SKM-1 treated with dmso at 0.1 percent for 144 hours (cell line): ENCODE measurements at regions not wholly inside any gene's neighbourhood (a gene's known extent, or its start where the extent isn't known, plus 50 kb on each side); places are given as distances from the start of the nearest gene placed in this dataset.
A peak's percentile ranks its signal among the peaks of the same experiment; 100 is the strongest.
"Not testable (repeated sequence)": the region's sequence is repeated elsewhere in the genome, so short reads cannot be mapped to it uniquely, and the experiment has no call there.

ENCODE experiments used
- DNase-seq: peaks from one replicate; lab custom pipeline; 2025; ENCODE audit not compliant: unreplicated experiment; lab: John Stamatoyannopoulos, UW

GRCh38 chr5:75951158-75951557 lies 132.0 kb upstream of the SV2C start:
- no peak for DNase-seq

DNA sequence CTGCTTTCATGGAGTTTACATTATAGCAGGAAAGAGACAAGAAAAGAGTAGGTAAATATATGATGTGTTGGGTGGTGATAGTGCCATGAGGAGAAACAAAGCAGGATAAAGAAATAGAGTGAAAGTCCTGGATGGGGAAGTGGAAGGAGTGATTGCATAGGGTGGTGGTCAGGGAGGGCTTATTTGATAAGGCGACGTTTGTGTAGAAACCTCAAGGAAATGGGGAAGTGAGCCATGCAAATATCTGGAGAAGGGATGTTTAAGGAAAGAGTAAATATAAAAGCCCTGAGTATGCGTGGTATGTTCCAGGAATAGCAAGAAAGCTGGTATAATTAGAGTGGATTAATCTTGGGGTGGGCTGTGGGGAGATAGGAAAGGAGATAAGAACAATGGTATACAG lies 134.7 kb upstream of the SV2C start:
- peak; percentile 63 for DNase-seq

GRCh38 chr5:75940418-75940817 lies 142.8 kb upstream of the SV2C start:
- DNase-seq: no peak

GRCh38 chr5:75935572-75935971 lies 147.6 kb upstream of the SV2C start:
- DNase-seq: no peak

GRCh38 chr5:75933489-75933888 lies 149.7 kb upstream of the SV2C start:
- DNase-seq: no peak

DNA sequence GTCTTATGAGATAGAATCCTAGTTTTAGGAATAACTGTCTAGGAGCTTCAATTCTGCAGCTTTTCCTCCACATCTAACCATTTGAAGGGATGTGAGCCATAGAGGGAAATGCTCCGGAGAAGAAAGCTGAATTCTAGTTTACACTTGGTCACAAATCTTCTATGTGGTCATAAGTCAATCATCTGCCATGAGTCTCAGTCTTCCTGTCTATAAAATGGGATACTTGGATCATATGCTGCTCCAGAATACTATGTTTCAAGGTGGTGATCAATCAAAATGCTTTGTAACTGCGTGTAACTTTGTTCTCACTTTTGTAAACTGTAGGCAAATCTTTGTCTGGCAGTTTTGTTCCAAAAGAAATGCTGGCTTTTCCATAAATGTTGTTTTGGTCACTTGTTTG lies 152.0 kb upstream of the SV2C start:
- DNase-seq: no peak

GRCh38 chr5:75928992-75929391 lies 154.2 kb upstream of the SV2C start:
- DNase-seq: no peak

DNA sequence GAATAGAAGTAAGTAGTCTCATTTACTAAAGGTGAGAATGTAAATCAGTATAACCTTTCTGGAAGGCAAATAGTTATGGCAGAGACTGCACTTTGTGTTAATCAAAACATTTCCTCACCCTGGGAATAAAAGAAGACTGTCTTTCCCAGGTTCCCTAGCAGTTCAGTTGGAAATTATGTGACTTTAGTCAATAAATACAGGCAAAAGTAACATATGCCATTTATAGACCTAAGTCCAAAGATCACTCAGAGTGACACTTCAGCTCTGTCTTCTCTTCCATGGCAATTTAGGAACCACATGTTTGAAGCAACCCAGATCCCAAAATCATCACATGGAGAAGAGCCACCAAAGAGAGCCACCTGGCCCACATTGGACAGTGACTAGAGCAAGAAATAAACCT lies 160.7 kb upstream of the SV2C start:
- DNase-seq: no peak

- DNase-seq: no peak
Measured at GRCh38 chr5:75921011-75921410, 162.2 kb upstream of the SV2C start.

- no peak for DNase-seq
Measured at GRCh38 chr5:75916144-75916543, 167.0 kb upstream of the SV2C start.

GRCh38 chr5:75909223-75909622 lies 174.0 kb upstream of the SV2C start:
- DNase-seq: no peak

DNA sequence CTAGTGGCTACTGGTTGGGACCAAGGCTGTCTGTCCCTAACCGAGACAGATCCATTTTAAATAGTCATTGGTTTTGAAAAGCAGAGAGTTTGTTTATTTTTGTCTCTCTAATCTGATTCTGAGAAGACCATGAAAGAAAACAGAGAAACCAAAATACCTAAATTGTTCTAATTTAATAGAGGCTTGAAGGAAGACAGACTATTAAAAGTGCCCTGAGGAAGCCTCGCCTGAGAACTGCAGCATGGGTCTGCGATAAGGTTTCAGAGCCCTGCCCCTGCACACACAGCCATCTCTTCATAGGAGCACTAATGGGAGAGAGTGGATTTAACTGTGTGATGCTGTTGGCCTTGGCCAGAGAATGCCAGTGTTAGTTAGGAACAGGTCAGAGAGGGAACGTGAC lies 175.5 kb upstream of the SV2C start:
- DNase-seq: no peak

- DNase-seq: no peak
Measured at GRCh38 chr5:75894482-75894881, 177.2 kb upstream of the POC5 start.

DNA sequence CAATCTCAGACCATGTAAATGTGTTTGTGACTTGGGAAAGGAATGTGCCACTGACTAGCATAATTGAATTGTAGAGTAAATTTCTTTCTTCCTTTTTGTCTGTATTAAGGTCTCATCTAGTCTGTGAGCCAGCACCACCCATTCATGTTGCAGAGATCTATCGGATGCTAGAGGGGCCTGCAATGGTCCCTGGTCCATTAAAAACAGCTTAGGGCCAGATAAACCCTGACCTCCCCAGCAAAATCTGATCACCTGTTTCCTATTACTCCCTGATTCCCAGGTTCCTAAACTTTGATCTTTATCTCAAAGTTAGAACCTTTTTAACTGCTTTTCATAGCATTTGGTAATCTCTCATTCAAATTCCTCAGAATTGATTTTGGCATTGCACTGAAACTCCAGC lies 174.5 kb upstream of the POC5 start:
- no peak for DNase-seq

- no peak for DNase-seq
Measured at GRCh38 chr5:75891020-75891419, 173.8 kb upstream of the POC5 start.

GRCh38 chr5:75890546-75890945 lies 173.3 kb upstream of the POC5 start:
- no peak for DNase-seq

- DNase-seq: no peak
Measured at GRCh38 chr5:75886706-75887105, 169.5 kb upstream of the POC5 start.

DNA sequence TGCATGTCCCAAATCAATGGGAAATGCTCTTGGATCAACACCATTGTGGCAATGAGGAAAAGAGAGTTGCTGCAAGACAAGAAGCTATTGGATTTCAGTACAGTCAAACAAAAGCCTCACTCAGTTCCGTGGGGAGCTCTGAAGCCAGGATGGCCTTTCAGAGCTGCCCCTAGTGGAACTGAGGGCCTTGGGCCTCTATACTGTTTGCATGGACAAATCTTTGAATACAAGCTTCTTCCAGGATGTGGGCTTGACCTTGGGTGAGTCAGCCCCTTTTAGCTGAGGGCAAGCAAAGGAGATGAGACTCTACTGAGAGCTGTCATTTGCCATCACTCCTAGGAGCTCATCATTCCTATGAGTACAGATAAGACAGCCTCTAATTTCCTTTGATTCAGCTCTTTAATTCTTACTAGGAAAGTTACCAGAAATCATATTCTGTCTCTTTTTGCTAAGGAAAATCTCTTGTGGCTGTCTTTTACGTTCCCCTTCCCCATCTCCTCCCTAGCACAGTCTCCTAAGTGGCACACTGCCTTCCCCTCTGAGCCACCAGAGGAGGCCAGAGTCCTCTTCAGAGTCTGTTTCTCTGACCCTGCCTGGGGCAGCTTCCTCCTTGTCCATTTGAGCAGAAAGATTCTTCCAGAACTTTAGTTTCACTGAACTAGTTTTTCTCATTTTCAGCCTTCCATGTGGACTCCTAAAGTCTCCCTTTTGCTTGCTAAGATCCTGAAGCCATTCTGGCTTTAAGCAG lies 168.8 kb upstream of the POC5 start:
- DNase-seq: peak; percentile 15

DNA sequence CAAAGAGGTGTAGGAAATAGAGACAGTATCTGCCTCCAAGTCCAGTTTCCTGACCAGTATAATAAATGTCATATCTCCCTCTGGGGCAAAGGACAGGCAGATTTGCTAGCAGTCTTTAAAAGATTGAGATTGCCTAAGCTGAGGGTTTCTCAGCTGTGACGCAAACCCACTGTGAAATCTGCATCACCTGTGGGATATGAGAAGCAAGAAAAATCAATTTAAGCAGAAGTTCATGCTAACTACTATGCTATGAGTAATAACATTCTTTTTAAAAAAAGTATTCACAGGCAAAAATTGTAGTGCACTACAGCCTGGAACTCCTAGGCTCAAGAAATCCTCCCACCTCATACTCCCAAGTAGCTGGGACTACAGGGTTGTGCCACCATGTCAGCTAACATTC lies 168.1 kb upstream of the POC5 start:
- no peak for DNase-seq

DNA sequence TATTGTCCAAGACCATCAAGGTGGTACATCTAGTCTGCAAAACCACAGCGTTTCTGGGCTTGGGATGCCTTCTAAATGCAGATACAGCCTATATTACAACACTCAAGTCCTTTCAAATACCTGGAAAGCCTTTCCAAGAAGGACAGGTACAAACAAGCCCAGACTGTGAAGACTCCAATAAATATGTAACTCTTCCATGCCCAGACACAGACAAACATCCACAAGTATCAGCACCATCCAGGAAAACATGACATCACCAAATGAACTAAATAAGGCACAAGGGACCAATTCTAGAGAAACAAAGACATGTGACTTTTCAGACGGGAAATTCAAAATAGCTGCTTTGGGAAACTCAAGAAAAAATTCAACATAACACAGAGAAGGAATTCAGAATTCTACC lies 152.7 kb upstream of the POC5 start:
- no peak for DNase-seq

- no peak for DNase-seq
Measured at GRCh38 chr5:75862872-75863271, 145.6 kb upstream of the POC5 start.

GRCh38 chr5:75859621-75860020 lies 142.4 kb upstream of the POC5 start:
- not testable (repeated sequence) for DNase-seq

DNA sequence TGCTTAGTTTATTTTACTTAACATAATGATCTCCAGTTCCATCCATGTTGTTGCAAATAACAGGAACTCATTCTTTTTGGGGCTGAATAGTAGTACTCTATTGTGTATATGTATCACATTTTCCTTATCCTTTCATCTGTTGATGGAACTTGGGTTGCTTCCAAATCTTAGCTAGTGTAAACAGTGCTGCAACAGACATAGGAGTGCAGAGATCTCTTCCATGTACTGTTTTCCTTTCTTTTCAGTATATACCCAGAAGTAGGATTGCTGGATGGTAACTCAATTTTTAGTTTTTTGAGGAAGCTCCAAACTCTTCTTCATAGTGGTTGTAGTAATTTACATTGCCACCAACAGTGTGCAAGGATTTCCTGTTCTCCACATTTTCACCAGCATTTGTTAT lies 138.8 kb upstream of the POC5 start:
- DNase-seq: no peak
